GM12874 (cell line): ENCODE measurements at regions not wholly inside any gene's neighbourhood (a gene's known extent, or its start where the extent isn't known, plus 50 kb on each side); places are given as distances from the start of the nearest gene placed in this dataset.

Experiments used
- CTCF ChIP-seq: IDR thresholded peaks from 2 replicates; pipeline ENCODE4 v1.5.1; 2011; ENCODE audit warnings: low read depth, mild to moderate bottlenecking, control low read depth, low read length, moderate library complexity; ENCODE audit not compliant: insufficient read depth

- TF ChIP-seq CTCF, result no peak
Measured at GRCh38 chr6:167441715-167442206, 116.9 kb downstream of the TTLL2 start.

- TF ChIP-seq CTCF, result no peak
Measured at GRCh38 chr6:167442245-167442644, 117.4 kb downstream of the TTLL2 start.

- TF ChIP-seq CTCF, result no peak
Measured at GRCh38 chr6:167442796-167443680, 118.2 kb downstream of the TTLL2 start.

- TF ChIP-seq CTCF, result no peak
Measured at GRCh38 chr6:167444602-167445346, 119.9 kb downstream of the TTLL2 start.

GRCh38 chr6:167445568-167445967 is 120.7 kb downstream of the TTLL2 start:
- TF ChIP-seq CTCF, result no peak

GRCh38 chr6:167446046-167446445 is 121.2 kb downstream of the TTLL2 start:
- TF ChIP-seq CTCF, result no peak

GRCh38 chr6:167446971-167447370 is 122.1 kb downstream of the TTLL2 start:
- no peak for TF ChIP-seq CTCF
